Esophagus muscularis mucosa (tissue), 4 donors: ENCODE measurements at regions not wholly inside any gene's neighbourhood (a gene's known extent, or its start where the extent isn't known, plus 50 kb on each side); places are given as distances from the start of the nearest gene placed in this dataset.

ENCODE experiments used
- DNase-seq: peaks from one replicate; pipeline ENCODE4 v3.0.0-alpha.2; 2017; ENCODE audit errors: extremely low spot score
- H3K27ac ChIP-seq, 4 donors: fragments of 200-600 bp; sonication (generic); replicated peaks in 1 of 4; 1 replicate in 3 of 4; 2 replicates in 1 of 4; pipeline ENCODE4 v1.5.1; 2016 to 2019; ENCODE audit warnings: mild to moderate bottlenecking in 1 of 4
- H3K27me3 ChIP-seq, 4 donors: fragments of 200-600 bp; sonication (generic); one replicate each; pipeline versions ENCODE4 v1.5.1 to v1.6.0; 2016 to 2019
- H3K36me3 ChIP-seq, 4 donors: fragments of 200-600 bp; sonication (generic); one replicate each; pipeline ENCODE4 v1.5.1; 2016 to 2019
- H3K4me1 ChIP-seq, 4 donors: fragments of 200-600 bp; sonication (generic); one replicate each; pipeline ENCODE4 v1.5.1; 2016 to 2019
- H3K4me3 ChIP-seq, 4 donors: fragments of 200-600 bp; sonication (generic); 1 replicate in 2 of 4; 2 replicates in 2 of 4; pipeline ENCODE4 v1.5.1; 2016 to 2019; ENCODE audit warnings: mild to moderate bottlenecking in 4 of 4, moderate library complexity in 1 of 4
- H3K9me3 ChIP-seq, 4 donors: fragments of 200-600 bp; sonication (generic); 1 replicate in 3 of 4; 2 replicates in 1 of 4; pipeline ENCODE4 v1.5.1; 2016 to 2019
- EP300 ChIP-seq: sonication (generic); formaldehyde crosslinking; IDR thresholded peaks from one replicate; pipeline ENCODE4 v1.6.1; 2017; ENCODE audit warnings: antibody characterized with exemption
- POLR2A ChIP-seq: fragments of 450-650 bp; IDR thresholded peaks from one replicate; pipeline ENCODE4 v1.6.1; 2017; ENCODE audit warnings: antibody characterized with exemption, moderate library complexity, mild to moderate bottlenecking, low read depth
- POLR2AphosphoS5 ChIP-seq, 2 donors: sonication (generic); formaldehyde crosslinking; IDR thresholded peaks; one replicate each; pipeline ENCODE4 v1.6.1; 2017; ENCODE audit warnings: antibody characterized with exemption in 2 of 2
- WGBS: methylation state at CpG from one replicate; pipeline ENCODE4 v1.1.5; 2018; 5-methylcytosine and 5-hydroxymethylcytosine counted together
- intact Hi-C: fragments of 100-400 bp; cut with DNase I; formaldehyde crosslinking; loops from one replicate; pipeline ENCODE4 v1.15.1; 2023
- TF ChIP-seq, protein P1 (sequence below), 3 experiments: fragments of 200-600 bp in 2 of 3; fragments of 450-650 bp in 1 of 3; sonication (generic) in 2 of 3; IDR thresholded peaks; one replicate each; pipeline ENCODE4 v1.5.1; 2017 to 2019; ENCODE audit warnings: antibody characterized with exemption in 3 of 3, mild to moderate bottlenecking in 2 of 3, moderate library complexity in 1 of 3

DNA sequence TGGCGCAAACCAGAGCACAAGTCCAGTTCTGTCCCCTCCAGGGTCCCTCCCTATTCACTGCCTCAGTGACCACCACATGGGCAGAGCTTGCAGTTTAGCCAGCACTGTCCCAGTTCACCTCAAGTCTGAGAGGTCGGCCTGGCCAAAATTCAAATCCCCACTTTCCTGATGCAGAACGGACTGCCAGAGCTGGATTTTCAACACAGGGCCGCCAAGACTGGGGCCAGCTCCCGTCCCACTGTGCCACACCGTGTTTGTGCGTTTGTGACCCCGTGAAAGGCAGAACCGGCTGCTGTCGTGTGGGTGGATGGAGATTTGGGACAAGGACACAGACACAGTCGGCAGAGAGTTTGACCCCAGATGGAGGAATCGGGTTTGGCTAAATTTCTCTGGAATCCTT lies 176.7 kb downstream of the URI1 start:
- intact Hi-C loops, result no loop called here
- H3K27me3 ChIP-seq, result peaks cover 0 to 38% (median 0%) of the 10 kb centered on the region in 4 donors
- peaks cover 0 to 2% (median 0%) of the 10 kb centered on the region in 4 donors for H3K9me3 ChIP-seq
- H3K27ac ChIP-seq, result no peak overlapping the region
- TF ChIP-seq POLR2AphosphoS5 (IDR thresholded peaks at IDR 0.05) (no peak), EP300 (no peak), POLR2A (no peak)
- TF ChIP-seq, protein P1, sequence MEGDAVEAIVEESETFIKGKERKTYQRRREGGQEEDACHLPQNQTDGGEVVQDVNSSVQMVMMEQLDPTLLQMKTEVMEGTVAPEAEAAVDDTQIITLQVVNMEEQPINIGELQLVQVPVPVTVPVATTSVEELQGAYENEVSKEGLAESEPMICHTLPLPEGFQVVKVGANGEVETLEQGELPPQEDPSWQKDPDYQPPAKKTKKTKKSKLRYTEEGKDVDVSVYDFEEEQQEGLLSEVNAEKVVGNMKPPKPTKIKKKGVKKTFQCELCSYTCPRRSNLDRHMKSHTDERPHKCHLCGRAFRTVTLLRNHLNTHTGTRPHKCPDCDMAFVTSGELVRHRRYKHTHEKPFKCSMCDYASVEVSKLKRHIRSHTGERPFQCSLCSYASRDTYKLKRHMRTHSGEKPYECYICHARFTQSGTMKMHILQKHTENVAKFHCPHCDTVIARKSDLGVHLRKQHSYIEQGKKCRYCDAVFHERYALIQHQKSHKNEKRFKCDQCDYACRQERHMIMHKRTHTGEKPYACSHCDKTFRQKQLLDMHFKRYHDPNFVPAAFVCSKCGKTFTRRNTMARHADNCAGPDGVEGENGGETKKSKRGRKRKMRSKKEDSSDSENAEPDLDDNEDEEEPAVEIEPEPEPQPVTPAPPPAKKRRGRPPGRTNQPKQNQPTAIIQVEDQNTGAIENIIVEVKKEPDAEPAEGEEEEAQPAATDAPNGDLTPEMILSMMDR (IDR thresholded peaks at IDR 0.05), result no peak
- H3K4me1 ChIP-seq, result no peaks in the 10 kb centered on the region
- DNase-seq, result no peak
- no peaks in the 10 kb centered on the region for H3K36me3 ChIP-seq
- H3K4me3 ChIP-seq, result no peak overlapping the region
- WGBS, result 68% methylated on average over 9 of the region's 12 CpGs

DNA sequence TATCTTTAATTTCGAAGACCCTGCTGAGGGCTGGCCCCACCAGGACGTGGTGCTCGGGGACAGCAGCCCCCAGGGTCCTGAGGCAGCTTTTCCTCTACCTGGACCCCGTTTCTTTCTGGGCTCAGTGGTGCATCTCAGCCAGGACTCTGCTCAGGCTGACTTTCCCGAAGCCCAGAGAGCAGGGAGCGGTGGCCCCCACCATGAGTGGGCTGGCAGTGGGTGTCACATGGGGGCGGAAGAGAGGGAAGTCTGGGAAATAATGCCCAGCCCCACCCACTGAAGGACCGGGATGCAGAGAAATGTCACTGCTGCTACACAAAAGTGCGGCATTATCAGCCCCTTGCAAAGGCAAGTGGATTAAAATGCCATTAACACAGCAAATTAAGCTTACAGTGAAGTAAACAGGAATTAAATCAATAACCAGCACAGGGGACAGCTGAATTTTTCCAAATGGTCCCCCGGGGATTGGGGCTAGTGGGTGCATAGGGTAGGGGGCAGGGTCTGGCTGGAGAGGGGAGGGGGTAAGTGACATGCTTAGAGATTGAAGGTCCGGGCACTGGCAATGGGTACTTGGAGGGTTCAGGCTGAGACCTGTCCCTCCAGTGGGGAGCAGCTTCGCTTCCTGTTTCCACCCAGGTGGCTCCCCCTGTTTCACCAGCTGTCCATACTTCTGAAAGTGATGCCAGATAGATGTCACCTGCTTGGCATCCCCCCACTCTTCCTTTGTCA lies 177.3 kb downstream of the URI1 start:
- intact Hi-C loops, result no loop called here
- H3K4me3 ChIP-seq, result no peak overlapping the region
- no peaks in the 10 kb centered on the region for H3K36me3 ChIP-seq
- H3K4me1 ChIP-seq, result no peaks in the 10 kb centered on the region
- TF ChIP-seq POLR2A (no peak), POLR2AphosphoS5 (IDR thresholded peaks at IDR 0.05) (no peak), EP300 (no peak)
- TF ChIP-seq, protein P1 (IDR thresholded peaks at IDR 0.05), result no peak
- H3K9me3 ChIP-seq, result no peaks in the 10 kb centered on the region
- WGBS, result 61% methylated on average over 12 of the region's 12 CpGs
- H3K27ac ChIP-seq, result no peak overlapping the region
- no peak for DNase-seq
- peaks cover 0 to 42% (median 0%) of the 10 kb centered on the region in 4 donors for H3K27me3 ChIP-seq

DNA sequence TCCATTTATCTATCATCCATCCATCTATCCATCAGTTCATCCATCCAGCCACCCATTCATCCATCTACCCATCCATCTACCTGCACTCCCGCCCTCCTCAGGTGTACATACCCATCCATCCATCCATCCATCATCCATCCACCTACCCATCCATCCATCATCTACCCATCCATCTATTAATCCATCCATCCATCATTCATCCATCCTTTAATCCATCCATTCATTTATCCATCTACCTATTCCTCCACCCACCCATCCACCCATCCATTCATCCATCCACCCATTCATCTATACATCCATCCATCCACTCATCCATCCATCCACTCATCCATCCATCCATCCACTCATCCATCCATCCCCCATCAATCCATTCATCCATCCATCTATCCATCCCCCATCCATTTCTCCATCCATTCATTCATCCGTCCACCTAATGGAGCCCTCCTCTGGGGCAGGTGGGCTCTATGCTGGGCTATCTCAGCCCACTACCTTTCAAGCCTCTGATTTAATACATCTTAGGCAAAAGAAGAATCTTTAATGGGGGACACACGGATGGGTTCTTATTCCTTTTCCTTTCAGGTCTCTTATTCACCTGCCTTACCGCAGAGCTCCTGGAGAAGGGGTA lies 178.9 kb downstream of the URI1 start:
- H3K4me1 ChIP-seq, result no peaks in the 10 kb centered on the region
- peaks cover 0 to 31% (median 0%) of the 10 kb centered on the region in 4 donors for H3K27me3 ChIP-seq
- TF ChIP-seq POLR2A (no peak), EP300 (no peak), POLR2AphosphoS5 (IDR thresholded peaks at IDR 0.05) (no peak)
- TF ChIP-seq, protein P1 (IDR thresholded peaks at IDR 0.05), result no peak
- no peaks in the 10 kb centered on the region for H3K9me3 ChIP-seq
- intact Hi-C loops, result no loop called here
- 93% methylated on average over 4 of the region's 4 CpGs for WGBS
- no peak for DNase-seq
- no peaks in the 10 kb centered on the region for H3K36me3 ChIP-seq
- no peak overlapping the region for H3K27ac ChIP-seq
- no peak overlapping the region for H3K4me3 ChIP-seq

DNA sequence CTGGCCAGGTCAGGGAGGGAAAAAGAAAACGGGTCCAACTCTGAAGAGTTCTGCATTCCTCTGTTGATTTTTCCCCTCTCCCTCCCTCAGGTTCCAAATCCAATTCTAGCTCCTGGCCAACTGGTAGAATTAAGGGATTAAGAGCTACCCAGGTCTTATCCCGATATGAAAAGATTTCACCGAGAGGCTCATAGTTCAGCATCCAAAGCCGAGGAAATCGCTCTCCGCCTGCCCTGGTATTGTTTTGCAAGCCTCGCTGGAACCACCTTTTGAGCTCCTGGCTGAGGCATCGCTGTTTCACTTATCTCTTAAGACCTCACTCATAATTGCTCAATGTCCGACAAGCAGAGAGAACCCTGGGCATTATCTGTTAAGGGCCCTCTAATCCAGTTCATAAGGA lies 180.4 kb downstream of the URI1 start:
- WGBS, result 82% methylated on average over 9 of the region's 9 CpGs
- Histone ChIP-seq H3K27me3 (peaks cover 0 to 31% (median 0%) of the 10 kb centered on the region in 4 donors), H3K9me3 (no peaks in the 10 kb centered on the region), H3K27ac (no peak overlapping the region), H3K36me3 (no peaks in the 10 kb centered on the region), H3K4me1 (no peaks in the 10 kb centered on the region), H3K4me3 (no peak overlapping the region)
- TF ChIP-seq POLR2AphosphoS5 (IDR thresholded peaks at IDR 0.05), result no peak
- TF ChIP-seq, protein P1 (IDR thresholded peaks at IDR 0.05), result no peak
- intact Hi-C loops, result no loop called here
- DNase-seq, result no peak

DNA sequence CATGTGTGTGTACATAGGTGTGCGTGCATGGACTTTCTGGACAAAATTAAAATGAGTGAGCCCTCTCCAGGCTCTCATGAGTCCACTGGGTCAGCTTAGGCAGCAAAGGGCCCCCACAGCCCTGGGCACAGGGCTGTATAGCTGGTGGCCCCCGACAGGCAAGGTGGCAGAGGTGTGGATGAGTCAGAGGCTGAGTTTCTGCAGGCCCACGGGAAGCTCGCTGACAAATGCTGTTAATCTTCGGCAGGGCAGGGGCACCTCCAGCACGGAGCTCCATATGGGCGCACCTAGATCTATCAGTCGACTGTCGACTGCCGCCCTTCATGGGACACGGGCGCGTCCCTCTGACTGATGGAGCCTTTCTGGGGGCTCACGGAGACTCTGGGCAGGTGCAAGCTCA lies 181.1 kb downstream of the URI1 start:
- no peak for DNase-seq
- intact Hi-C loops, result no loop called here

More for the DNA sequence above, 181.1 kb downstream of the URI1 start:
- no peaks in the 10 kb centered on the region for H3K36me3 ChIP-seq
- H3K27ac ChIP-seq, result no peak overlapping the region
- H3K4me1 ChIP-seq, result no peaks in the 10 kb centered on the region
- H3K27me3 ChIP-seq, result peaks cover 0 to 31% (median 0%) of the 10 kb centered on the region in 4 donors
- 68% methylated on average over 6 of the region's 14 CpGs for WGBS
- TF ChIP-seq, protein P1 (IDR thresholded peaks at IDR 0.05), result no peak
- TF ChIP-seq POLR2A (no peak), EP300 (no peak), POLR2AphosphoS5 (IDR thresholded peaks at IDR 0.05) (no peak)
- no peaks in the 10 kb centered on the region for H3K9me3 ChIP-seq
- H3K4me3 ChIP-seq, result no peak overlapping the region
